Astrocyte (in vitro differentiated cells and primary cell): ENCODE measurements at regions not wholly inside any gene's neighbourhood (a gene's known extent, or its start where the extent isn't known, plus 50 kb on each side); places are given as distances from the start of the nearest gene placed in this dataset.

ENCODE experiments used
- EZH2 ChIP-seq: IDR thresholded peaks from 2 replicates; pipeline ENCODE4 v1.6.1; 2012; ENCODE audit warnings: mild to moderate bottlenecking, low read length, inconsistent platforms; ENCODE audit not compliant: insufficient read depth
- TF ChIP-seq, protein P1 (sequence below): IDR thresholded peaks from 2 replicates; pipeline ENCODE4 v1.5.1; 2011; ENCODE audit warnings: low read depth, mild to moderate bottlenecking, inconsistent platforms, low read length, moderate library complexity; ENCODE audit not compliant: insufficient read depth

DNA sequence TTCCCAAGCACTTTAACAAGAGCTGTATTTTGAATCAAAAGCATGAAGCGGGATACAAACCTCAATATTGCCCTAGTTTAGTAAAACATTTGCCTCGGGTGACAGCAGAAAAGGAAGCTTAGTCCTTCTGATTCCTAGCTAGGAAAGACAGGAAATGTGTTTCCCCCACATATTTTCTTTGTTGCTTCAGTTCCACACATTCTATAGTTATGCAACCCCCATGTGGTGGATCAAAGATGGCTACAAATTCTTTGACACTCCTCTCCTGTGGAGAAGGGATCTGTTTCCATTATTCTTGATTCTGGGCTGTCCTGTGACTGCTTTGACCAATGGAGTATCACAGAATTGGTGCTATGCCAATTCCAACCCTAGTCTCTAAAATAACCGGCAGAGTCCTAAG lies 89.1 kb upstream of the SLC30A5 start:
- TF ChIP-seq, protein P1, sequence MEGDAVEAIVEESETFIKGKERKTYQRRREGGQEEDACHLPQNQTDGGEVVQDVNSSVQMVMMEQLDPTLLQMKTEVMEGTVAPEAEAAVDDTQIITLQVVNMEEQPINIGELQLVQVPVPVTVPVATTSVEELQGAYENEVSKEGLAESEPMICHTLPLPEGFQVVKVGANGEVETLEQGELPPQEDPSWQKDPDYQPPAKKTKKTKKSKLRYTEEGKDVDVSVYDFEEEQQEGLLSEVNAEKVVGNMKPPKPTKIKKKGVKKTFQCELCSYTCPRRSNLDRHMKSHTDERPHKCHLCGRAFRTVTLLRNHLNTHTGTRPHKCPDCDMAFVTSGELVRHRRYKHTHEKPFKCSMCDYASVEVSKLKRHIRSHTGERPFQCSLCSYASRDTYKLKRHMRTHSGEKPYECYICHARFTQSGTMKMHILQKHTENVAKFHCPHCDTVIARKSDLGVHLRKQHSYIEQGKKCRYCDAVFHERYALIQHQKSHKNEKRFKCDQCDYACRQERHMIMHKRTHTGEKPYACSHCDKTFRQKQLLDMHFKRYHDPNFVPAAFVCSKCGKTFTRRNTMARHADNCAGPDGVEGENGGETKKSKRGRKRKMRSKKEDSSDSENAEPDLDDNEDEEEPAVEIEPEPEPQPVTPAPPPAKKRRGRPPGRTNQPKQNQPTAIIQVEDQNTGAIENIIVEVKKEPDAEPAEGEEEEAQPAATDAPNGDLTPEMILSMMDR: no peak
- no peak for TF ChIP-seq EZH2
